T-helper 22 cell (primary cell): ENCODE measurements at regions not wholly inside any gene's neighbourhood (a gene's known extent, or its start where the extent isn't known, plus 50 kb on each side); places are given as distances from the start of the nearest gene placed in this dataset.
A peak's percentile ranks its signal among the peaks of the same experiment; 100 is the strongest.
"Not testable (repeated sequence)": the region's sequence is repeated elsewhere in the genome, so short reads cannot be mapped to it uniquely, and the experiment has no call there.

Experiments
- DNase-seq: peaks from one replicate; pipeline ENCODE4 v3.0.0-alpha.2; 2020; ENCODE audit warnings: low read depth

DNA sequence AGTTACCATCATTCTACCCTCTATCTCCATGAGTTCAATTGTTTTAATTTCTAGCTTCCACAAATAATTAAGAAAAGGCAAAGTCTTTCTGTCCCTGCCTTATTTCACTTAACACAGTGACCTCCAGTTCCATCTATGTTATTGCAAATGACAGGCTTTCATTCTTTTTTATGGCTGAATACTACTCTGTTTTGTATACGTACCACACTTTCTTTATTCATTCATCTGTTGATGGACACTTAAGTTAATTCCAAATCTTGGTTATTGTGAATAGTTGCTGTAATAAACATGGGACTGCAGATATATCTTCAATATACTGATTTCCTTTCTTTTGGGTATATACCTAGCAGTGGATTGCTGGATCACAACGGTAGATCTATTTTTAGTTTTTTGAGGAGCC, 314.1 kb downstream of the SV2B start:
- DNase-seq: no peak

DNA sequence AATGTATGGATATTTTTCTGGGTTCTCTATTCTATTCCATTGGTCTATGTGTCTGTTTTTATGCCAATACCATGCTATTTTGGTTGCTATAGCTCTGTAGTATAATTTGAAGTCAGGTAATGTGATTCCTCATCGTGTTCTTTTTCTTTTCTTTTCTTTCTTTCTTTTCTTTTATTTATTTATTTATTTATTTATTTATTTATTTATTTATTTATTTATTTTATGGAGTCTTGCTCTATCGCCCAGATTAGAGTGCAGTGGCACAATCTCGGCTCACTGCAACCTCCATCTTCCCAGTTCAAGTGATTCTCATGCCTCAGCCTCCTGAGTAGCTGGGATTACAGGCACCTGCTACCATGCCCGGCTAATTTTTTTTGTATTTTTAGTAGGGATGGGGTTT, 315.2 kb downstream of the SV2B start:
- not testable (repeated sequence) for DNase-seq

DNA sequence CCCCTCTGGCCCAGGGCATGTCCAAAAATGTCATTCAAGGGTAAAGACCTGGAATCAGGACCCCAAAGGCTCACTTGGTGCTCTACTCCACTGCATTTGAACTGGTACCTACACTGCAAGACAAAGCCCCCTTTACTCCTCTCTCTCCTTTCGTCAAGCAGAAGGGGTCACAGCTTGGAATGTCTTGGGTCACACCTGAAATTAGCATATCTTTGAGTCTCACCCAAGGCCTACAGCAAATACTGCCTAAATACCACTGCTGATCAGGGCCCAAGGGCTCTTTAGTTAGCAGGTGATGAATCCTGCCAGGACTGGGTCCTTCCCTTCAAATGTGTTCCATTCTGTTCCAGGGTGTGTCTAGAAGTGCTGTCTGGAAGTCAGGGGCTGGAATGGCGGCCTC, 320.6 kb downstream of the SV2B start:
- no peak for DNase-seq

DNA sequence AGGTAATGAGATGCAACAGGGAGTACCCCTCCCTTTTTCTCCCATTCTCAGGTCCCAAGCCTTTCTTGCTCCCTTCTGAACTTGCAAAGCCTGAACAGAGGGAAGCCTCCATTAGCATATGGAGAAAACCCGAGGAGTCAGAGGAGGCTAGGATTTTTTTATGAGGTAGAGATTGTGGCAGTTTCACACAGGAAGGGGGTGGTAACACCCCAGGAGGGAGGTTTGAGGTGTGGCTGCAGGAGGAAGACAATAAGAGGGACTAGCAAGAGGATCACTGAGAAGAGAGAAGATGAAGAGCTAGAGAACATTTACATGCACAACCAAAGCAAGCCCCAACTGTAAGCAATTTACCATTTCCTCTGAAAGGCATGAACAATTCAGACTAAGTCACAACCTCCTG, 322.7 kb downstream of the SV2B start:
- DNase-seq: no peak

DNA sequence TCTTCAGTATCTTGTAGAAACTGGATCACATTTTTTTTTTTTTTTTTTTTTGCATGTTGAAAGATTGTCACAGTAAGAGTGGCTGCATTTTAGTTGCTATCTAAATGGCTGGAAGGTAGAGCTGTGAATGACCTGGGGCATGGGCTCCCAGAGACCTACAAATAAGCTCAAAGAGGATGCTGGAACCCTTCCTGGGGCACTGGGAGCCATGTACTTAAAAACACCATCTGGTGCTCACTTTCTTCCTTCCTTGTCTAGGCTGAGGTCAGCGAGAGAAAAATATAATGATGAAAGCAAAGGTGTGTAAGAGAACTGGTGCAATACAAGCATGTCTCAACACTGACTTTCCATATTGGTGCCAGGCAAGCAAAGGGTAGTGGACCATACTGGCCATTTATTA, 323.9 kb downstream of the SV2B start:
- DNase-seq: no peak

DNA sequence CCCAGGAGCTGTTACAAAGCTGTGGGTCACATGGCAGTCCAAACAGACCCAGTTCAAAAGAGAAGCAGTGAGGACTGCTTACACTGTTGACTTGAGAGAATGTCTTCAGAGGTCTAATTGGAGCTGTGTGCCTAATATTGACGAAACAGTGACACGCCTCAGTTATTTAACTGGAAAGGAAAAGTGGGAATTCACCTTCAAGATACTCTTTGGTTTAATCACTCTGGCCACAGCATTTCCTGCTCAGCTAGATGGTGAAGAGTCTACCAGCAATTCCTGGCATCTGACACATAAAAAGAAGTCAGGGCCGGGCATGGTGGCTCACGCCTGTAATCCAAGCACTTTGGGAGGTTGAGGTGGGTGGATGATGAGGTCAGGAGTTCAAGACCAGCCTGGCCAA, 326.4 kb downstream of the SV2B start:
- DNase-seq: no peak

DNA sequence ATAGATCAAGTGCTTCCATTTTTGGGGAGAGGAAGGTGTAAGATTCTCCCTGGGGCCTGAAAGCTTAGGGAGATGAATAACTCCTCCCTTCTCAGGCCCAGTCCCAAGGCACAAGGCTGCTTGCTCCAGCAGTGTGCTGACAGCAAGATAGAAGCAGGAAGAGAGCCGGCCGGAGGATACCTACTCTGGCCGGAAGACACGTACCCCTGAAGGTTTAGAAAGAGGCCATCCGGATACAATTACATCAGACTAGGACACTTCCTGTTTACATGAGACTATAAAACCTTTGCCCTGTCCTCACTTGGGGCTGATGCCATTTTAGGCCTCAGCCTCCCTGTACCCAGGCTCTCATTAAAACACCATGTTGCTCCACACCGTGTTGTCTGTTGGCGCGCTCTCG, 329.9 kb downstream of the SV2B start:
- DNase-seq: no peak

DNA sequence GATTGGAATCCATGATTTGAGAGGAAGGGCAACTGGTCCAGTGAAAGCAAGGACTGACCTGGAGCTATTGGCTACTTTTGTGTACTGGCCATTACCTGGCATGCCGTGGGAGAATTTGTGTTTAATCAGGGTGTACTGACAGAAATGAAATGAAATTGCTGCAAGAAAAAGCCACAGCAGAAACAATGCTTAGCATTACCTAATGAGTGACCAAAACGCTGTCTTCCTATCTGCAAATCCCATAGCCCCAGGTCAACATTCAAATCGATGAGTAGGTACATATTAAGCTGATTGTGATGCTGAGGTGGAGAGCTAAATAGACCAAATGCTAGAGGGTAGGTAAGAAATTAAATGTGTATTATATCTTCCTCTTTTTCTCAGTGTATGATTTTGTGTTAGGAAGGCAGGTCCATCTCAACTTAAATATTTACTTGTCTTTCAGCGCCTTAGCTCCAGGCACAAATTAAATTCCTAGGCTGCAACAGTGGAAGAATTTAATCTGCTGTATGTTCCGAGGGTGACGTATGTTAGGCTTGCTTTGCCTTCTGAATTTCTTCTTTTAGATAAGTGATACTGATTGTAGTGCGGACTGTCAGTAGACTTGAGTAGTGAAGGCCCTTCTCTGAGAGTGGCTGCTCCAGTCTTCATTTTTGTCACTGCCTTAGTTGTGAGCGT, 331.1 kb downstream of the SV2B start:
- DNase-seq: no peak

DNA sequence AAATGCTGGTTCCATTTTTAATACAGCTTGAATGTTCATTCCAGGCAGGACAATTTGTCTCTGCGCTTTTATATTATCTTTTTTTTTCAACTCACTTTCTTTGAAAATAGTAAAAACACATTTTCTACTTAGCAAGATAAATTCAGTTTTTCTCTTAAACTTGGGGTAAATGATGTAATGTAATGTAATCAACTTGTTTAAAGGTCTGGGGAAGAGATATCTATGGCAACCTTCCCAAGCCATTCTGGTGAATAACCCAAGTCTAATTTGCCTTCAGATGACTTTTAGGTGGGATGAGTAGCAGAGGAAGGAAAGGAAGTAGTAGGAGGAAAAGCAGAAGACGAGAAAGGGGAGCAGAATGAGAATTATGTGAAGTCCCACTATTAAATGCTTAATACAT, 335.1 kb downstream of the SV2B start:
- DNase-seq: no peak

DNA sequence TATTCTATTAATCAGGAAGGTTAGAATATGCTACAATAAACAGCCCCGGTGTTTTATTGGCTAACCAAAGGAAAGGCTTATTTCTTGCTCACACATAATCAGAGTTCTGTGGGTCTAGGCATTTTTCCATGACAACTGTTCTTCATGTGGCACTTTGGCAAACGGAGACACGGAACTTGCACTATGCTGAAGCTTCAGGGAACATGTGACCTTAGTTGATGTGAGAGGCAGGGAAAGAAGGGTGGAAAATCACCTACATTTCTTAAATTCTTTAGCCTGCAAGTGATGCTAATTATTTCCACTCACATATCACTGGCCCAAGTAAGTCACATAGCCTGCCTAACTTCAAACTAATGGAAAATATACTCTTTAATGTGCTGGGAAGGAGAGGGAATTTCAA, 344.6 kb downstream of the SV2B start:
- no peak for DNase-seq

DNA sequence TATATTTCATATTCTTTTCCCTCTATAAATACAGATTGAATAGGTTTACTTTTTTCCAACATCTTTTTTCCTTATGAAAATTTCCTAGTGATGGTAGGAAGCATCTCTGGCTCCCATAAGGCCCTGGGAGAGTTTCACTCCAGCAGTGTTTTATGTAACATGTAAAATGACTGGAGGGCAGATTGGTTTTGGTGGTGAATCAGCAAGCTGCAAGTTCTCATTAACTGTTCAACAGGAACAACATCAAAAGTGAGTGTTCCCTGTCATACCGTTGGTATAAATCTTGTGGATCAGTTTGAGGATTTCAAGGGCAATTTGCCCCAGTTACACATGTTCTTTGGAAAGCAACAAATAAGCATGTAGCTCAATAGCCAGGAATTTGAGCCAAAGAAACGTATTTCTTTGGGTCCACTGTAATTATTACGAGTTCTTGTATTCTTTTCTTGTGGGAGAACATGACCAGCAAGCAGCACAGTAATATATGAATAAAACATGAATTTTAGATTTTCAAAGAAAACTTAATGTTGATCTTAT, 345.7 kb downstream of the SV2B start:
- no peak for DNase-seq

DNA sequence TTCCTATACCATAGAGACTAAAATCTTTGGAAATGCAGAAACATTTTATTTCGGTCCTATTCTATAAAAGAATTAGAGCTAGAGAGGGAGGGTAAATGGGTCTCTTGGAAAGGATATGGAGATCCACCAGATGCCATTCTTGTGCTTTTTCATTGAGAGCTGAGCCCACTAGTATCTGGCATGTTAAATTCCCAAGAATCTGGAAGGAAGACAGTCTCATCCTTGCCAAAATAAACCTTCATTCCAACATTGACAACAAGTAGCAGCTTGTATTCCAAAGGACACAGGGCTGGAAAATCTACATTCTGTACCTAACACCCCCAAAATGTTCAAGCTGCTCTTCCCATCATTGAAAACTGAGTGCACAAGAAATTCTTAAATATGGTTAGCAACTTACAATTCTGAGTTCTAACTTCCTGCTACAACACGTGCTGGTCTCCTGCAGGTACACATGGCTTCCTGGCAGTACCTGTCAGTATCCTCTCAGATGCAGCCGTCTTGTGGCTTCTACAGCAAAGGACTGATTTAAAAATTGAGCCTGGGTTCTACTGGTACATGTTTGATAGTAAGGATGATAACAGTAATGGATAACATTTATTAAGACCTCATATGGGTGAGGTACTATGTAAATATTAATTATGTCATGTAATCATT, 348.1 kb downstream of the SV2B start:
- no peak for DNase-seq

DNA sequence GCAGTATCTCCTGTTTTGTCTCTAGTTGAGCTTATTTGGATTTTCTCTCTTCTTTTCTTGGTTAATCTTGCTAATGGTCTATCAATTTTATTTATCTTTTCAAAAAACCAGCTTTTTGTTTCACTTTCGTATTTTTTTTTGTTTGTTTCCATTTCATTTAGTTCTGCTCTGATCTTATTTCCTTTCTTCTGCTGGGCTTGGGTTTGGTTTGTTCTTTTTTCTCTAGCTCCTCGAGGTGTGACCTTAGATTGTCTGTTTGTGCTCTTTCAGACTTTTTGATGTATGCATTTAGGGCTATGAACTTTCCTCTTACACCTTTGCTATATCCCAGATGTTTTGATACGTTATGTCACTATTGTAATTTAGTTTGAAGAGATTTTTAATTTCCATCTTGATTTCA, 353.3 kb downstream of the SV2B start:
- DNase-seq: not testable (repeated sequence)

DNA sequence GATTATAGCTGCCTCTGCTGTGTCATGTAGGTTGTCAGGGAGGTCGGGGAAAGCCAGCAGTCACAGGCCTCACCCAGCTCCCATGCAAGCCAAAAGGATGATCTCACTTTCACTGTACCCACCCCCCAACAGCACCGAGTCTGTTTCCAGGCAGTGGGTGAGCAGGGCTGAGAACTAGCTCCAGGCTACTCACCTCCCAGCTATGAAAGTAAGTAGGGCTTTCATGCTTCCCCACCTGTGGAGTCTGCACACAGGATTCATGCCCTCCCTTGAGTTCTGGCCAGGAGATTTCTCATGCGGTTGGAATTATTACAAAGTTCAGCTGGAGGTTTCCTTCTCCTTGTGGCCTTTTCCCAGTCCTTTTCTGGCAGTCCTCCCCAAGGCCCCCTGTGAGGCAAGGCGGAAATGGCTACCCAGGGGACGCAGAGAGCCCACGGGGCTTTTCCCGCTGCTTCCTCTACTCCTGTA, 356.2 kb downstream of the SV2B start:
- DNase-seq: no peak

DNA sequence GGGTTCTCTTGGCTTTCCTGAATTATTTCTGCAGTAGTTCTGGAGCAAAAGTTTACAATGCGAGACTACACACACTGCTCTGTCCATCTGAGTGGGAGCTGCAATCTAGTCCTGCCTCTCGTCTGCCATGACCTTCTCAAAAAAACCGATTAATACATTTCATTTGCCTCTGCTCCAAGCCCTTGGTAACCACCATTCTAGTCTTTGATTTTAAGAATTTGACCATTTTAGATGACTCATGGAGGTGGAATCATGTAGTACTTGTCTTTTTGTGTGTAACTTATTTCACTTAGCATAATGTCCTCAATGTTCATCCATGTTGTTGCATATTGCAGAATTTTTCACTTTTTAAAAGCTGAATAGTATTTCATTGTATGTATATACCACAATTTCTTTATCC, 356.9 kb downstream of the SV2B start:
- no peak for DNase-seq

DNA sequence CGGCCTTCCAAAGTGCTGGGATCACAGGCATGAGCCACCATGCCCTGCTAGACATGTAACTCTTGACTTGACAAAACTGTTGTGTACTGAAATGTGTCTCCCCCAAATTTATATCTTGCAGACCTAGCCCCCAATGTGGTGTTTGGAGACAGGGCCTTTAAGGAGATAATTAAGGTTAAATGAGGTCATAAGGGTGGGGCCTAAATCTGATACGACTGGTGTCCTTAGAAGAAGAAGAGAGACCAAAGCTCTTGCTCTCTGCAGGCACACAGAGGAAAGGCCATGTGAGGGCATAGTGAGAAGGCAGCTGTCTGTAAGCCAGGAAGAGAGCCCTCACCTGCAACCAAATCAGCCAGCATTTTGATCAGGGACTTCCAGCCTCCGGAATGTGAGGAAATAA, 361.3 kb downstream of the SV2B start:
- DNase-seq: no peak

DNA sequence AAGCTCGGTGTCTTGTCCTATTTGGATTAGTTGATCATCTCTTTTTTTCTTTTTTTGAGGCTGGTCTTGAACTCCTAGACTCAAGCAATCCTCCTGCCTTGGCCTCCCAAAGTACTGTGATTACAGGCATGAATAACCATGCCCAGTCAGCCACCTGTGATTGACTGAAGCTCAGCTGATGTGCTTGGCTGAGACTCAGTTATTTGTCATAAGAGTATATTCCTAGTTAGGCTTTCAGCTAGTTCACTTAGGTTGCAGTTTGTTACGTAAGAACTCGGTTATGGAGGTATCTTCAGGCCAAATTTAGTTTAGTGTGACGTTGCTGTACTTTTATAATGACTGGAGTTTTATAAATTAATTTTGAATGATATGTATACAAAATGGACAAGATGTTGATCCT, 365.0 kb downstream of the SV2B start:
- DNase-seq: no peak

DNA sequence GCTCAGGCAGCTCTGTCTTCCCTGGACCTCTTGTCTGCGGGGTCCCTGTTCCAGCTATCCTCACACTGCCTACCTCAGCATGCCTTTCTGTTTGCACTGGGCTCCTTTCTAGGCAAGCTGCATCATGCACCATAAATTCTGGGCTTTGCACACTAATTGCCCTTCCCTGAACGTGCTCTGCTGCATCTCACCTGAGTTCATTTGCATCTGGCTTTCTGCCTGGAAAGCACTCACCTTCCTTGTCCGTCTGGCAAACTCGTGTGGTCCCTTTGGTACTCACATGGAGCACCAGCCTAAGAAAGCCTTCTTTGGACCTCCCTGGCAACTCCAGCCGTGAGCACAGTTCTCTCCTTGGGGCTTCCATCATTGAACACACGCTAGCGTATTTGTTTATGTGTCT, 365.6 kb downstream of the SV2B start:
- DNase-seq: no peak

DNA sequence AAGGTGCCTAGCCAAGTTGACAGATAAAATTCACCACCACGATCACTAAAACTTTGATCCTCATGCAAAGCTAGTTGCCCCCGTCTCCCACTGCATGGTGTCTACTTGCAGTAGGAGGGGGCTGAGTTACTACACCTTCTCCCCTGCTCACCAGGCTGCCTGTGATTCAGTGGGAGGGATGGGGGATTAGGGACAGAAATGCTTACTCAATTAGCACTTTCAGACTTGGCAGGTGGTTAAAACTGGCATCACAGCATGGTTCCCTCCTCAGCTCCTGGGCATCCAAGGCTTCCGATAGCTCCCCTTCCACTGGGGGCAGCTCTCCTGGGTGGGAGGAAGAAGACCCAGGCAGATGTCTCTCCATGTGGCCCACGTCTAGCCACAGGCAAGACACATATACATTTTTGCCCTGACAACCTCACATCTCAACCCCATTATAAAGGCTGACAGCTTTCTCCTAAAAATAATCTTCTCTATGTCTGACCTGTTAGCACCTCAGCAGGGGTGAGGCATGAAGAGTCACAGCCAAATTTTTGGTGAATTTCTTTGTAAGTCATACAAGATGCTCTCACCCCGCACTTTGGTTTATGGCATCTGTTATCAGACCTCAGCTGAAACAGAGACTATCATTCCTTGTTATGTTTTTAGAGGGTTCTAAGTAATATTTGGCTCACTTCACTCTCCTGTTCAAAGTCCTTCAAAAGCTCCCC, 369.0 kb downstream of the SV2B start:
- DNase-seq: no peak

DNA sequence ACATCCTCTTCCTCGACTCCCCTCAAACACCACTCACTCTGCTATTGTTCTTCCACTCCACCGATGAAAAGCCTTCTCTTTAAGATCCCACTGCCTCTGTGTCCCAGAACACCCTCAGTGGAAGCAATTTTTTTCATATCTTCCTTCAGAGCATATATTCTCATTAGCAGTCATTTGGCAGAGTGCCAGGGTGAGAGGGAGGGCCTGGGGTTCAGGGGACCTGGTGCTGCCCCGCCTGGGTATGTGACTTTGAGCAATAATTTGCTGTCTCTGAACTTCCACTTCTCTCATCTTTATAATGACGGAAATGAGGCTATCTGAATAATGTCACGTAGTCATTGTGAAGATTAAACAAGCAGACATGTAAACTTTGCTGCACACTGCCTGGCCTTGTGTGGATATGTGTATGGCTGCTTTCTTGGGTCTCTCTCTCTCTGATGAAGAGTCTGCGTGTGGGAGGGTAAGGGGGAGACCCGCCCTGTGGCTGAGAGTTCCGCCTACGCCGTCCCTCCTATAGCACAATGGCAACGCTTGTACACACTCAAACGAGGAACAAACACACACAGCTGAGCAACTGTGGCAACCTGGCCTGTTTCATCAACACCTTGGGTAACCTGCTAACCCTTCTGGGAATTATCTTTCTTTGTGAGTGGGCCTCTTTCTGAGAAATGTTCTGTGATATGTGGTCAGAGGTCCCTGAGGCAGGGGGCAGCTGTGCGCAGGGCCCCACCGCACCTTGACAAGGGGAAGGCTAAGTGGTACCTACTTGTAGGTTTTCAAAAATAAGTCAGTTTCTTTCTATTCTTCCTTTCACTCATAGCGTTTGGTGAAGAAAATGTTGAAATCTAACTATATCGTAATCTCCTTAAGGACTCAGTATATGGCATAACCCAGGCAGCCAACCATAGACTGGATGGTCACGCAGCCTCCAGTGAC, 369.8 kb downstream of the SV2B start:
- peak; percentile 20 for DNase-seq

DNA sequence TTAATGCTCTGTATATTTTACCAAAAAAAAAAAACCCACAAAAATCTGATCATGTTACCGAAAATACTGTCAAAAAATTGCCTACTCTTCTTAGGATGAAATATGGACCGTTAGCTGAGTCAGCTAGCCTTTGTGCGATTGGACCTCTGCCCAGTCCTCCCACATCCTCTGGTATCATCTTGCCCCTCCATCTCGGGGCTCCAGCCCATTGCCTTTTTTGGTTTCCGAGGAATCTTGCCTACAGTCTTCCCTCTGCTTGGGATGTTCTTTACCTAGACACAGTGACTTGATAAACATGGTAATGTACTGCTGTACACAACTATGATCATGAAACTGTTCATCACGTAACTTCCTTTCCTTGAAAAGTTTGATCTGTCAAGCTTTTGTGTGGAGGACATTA, 371.4 kb downstream of the SV2B start:
- DNase-seq: no peak

DNA sequence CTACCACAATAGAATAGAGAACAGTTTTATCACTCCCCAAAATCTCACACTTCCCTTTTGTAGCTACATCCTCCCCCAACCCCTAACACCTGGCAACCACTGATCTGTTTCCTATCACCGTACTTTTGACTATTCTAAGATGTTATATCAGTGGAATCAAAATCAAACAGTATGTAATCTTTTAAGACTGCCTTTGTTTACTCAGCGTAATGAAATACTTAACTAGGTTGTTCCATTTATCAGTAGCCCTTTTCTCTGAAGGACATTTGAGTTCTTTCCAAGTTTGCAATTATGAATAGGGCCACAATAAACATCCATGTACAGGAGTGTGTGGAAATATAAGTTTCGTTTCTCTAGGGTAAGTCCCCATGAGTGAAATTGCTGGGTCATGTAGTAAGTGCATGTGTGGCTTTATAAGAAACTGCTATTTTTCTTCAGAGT, 372.3 kb downstream of the SV2B start:
- DNase-seq: no peak
